Endodermal cell (in vitro differentiated cells): ENCODE measurements at regions not wholly inside any gene's neighbourhood (a gene's known extent, or its start where the extent isn't known, plus 50 kb on each side); places are given as distances from the start of the nearest gene placed in this dataset.

Experiments
- DNase-seq: peaks from one replicate; pipeline ENCODE4 v3.0.0-alpha.2; 2017
- H3K27ac ChIP-seq: 2 replicates; pipeline ENCODE4 v1.5.1; 2013; ENCODE audit warnings: mild to moderate bottlenecking, low read depth, low read length, moderate library complexity
- H3K27me3 ChIP-seq: 2 replicates; pipeline ENCODE4 v1.6.1; 2013; ENCODE audit warnings: mild to moderate bottlenecking, low read length, moderate library complexity; ENCODE audit not compliant: insufficient read depth, control insufficient read depth, poor library complexity, severe bottlenecking
- H3K36me3 ChIP-seq: 2 replicates; pipeline ENCODE4 v1.7.0; 2013; ENCODE audit warnings: mild to moderate bottlenecking, low read length, moderate library complexity; ENCODE audit not compliant: control insufficient read depth, insufficient read depth
- H3K4me1 ChIP-seq: one replicate; pipeline ENCODE4 v1.7.0; 2013; ENCODE audit warnings: low read length; ENCODE audit not compliant: control insufficient read depth, insufficient read depth
- H3K4me3 ChIP-seq: 2 replicates; pipeline ENCODE4 v1.5.1; 2013; ENCODE audit warnings: mild to moderate bottlenecking, low read length, moderate library complexity
- H3K9ac ChIP-seq: 2 replicates; pipeline ENCODE4 v1.6.1; 2013; ENCODE audit warnings: mild to moderate bottlenecking, low read length, moderate library complexity; ENCODE audit not compliant: poor library complexity, severe bottlenecking; ENCODE audit errors: extremely low read depth
- H3K9me3 ChIP-seq: 2 replicates; pipeline ENCODE4 v1.6.1; 2013; ENCODE audit warnings: mild to moderate bottlenecking, low read length, moderate library complexity; ENCODE audit not compliant: control insufficient read depth
- H3K27ac Mint-ChIP-seq: 2 replicates; pipeline ENCODE4 v1.8.0; 2020; ENCODE audit warnings: mixed read lengths
- H3K27me3 Mint-ChIP-seq: 2 replicates; pipeline ENCODE4 v1.8.0; 2021; ENCODE audit warnings: mild to moderate bottlenecking, mixed read lengths; ENCODE audit not compliant: insufficient read depth
- H3K36me3 Mint-ChIP-seq: 2 replicates; pipeline ENCODE4 v1.8.0; 2020; ENCODE audit warnings: low read depth, mixed read lengths
- H3K4me1 Mint-ChIP-seq: 2 replicates; pipeline ENCODE4 v1.8.0; 2020; ENCODE audit warnings: mixed read lengths
- H3K4me3 Mint-ChIP-seq: 2 replicates; pipeline ENCODE4 v1.8.0; 2020; ENCODE audit warnings: mild to moderate bottlenecking, moderate library complexity, mixed read lengths
- H3K9me3 Mint-ChIP-seq: 2 replicates; pipeline ENCODE4 v1.8.0; 2020; ENCODE audit warnings: mild to moderate bottlenecking, mixed read lengths
- CTCF ChIP-seq: fragments of 200-600 bp; sonication (generic); conservative IDR thresholded peaks from 2 replicates; pipeline ENCODE4 v1.5.0; 2021; ENCODE audit warnings: antibody characterized with exemption, mild to moderate bottlenecking
- WGBS, 2 experiments: methylation state at CpG; one replicate each; pipeline versions ENCODE4 v1.1.5 to v1.1.7; 2013; ENCODE audit warnings: missing lambda C conversion rate in 2 of 2, mixed read lengths in 1 of 2; ENCODE audit not compliant: insufficient coverage in 1 of 2, insufficient read length in 1 of 2; 5-methylcytosine and 5-hydroxymethylcytosine counted together

GRCh38 chr3:124272605-124273151 lies 280.8 kb upstream of the ROPN1 start:
- peaks cover 22% of the 10 kb centered on the region for H3K27me3 Mint-ChIP-seq
- Histone ChIP-seq H3K4me1 (peaks cover 4% of the 10 kb centered on the region), H3K27ac (no peak overlapping the region), H3K36me3 (no peaks in the 10 kb centered on the region), H3K27me3 (peaks cover 23% of the 10 kb centered on the region), H3K4me3 (no peak overlapping the region), H3K9ac (no peak overlapping the region), H3K9me3 (no peaks in the 10 kb centered on the region)
- DNase-seq = no peak
- no peaks in the 10 kb centered on the region for H3K36me3 Mint-ChIP-seq
- no peak overlapping the region for H3K27ac Mint-ChIP-seq
- H3K4me1 Mint-ChIP-seq = peaks cover 2% of the 10 kb centered on the region
- no peak for TF ChIP-seq CTCF
- 83 to 86% methylated on average over 5 to 6 of the region's 6 CpGs for WGBS, 2 experiments
- no peak overlapping the region for H3K4me3 Mint-ChIP-seq
- no peaks in the 10 kb centered on the region for H3K9me3 Mint-ChIP-seq

- TF ChIP-seq CTCF = no peak
- Mint-ChIP-seq H3K4me3 (no peak overlapping the region), H3K36me3 (no peaks in the 10 kb centered on the region), H3K4me1 (peaks cover 2% of the 10 kb centered on the region), H3K27me3 (peaks cover 13% of the 10 kb centered on the region), H3K27ac (no peak overlapping the region), H3K9me3 (no peaks in the 10 kb centered on the region)
- H3K27ac ChIP-seq = no peak overlapping the region
- no peak overlapping the region for H3K9ac ChIP-seq
- DNase-seq = no peak
- H3K4me3 ChIP-seq = no peak overlapping the region
- H3K4me1 ChIP-seq = peaks cover 4% of the 10 kb centered on the region
- WGBS, 2 experiments = 85% methylated on average over 3 of the region's 3 CpGs; no CpG with 5 or more reads in 1 of the 2 experiments
- H3K27me3 ChIP-seq = peaks cover 13% of the 10 kb centered on the region
- H3K36me3 ChIP-seq = no peaks in the 10 kb centered on the region
- no peaks in the 10 kb centered on the region for H3K9me3 ChIP-seq
Observed at GRCh38 chr3:124273651-124274050, 281.7 kb upstream of the ROPN1 start.

- Mint-ChIP-seq H3K4me3 (no peak overlapping the region), H3K9me3 (no peaks in the 10 kb centered on the region), H3K4me1 (peaks cover 2% of the 10 kb centered on the region), H3K27ac (no peak overlapping the region), H3K36me3 (no peaks in the 10 kb centered on the region), H3K27me3 (peaks cover 9% of the 10 kb centered on the region)
- DNase-seq = no peak
- WGBS, 2 experiments = 92 to 96% methylated on average over 7 to 8 of the region's 8 CpGs
- Histone ChIP-seq H3K36me3 (no peaks in the 10 kb centered on the region), H3K4me1 (peaks cover 4% of the 10 kb centered on the region), H3K9me3 (no peaks in the 10 kb centered on the region), H3K27ac (no peak overlapping the region), H3K4me3 (no peak overlapping the region), H3K9ac (no peak overlapping the region), H3K27me3 (peaks cover 10% of the 10 kb centered on the region)
- TF ChIP-seq CTCF = no peak
Observed at GRCh38 chr3:124274051-124274450, 282.1 kb upstream of the ROPN1 start.
